Tibial nerve (tissue), 4 donors: ENCODE measurements at regions not wholly inside any gene's neighbourhood (a gene's known extent, or its start where the extent isn't known, plus 50 kb on each side); places are given as distances from the start of the nearest gene placed in this dataset.

Source experiments
- CTCF ChIP-seq, 5 experiments: fragments of 200-600 bp in 3 of 5; fragments of 450-650 bp in 2 of 5; sonication (generic) in 3 of 5; IDR thresholded peaks; one replicate each; pipeline ENCODE4 v1.5.1; 2016 to 2019; ENCODE audit warnings: antibody characterized with exemption in 5 of 5, mild to moderate bottlenecking in 3 of 5, moderate library complexity in 2 of 5
- EP300 ChIP-seq, 2 donors: sonication (generic); formaldehyde crosslinking; IDR thresholded peaks; one replicate each; pipeline ENCODE4 v1.6.1; 2017; ENCODE audit warnings: antibody characterized with exemption in 2 of 2, mild to moderate bottlenecking in 1 of 2
- POLR2A ChIP-seq, 2 donors: fragments of 450-650 bp; IDR thresholded peaks; one replicate each; pipeline ENCODE4 v1.6.1; 2017; ENCODE audit warnings: antibody characterized with exemption in 2 of 2, mild to moderate bottlenecking in 2 of 2, moderate library complexity in 2 of 2

GRCh38 chr12:115023279-115024265, 339.6 kb upstream of the TBX3 start:
- TF ChIP-seq CTCF (IDR thresholded peaks at IDR 0.05): no peak
- TF ChIP-seq EP300 (IDR thresholded peaks at IDR 0.05): no peak
- no peak for TF ChIP-seq POLR2A (IDR thresholded peaks at IDR 0.05)
